SU-DHL-6 (cell line): ENCODE measurements at regions not wholly inside any gene's neighbourhood (a gene's known extent, or its start where the extent isn't known, plus 50 kb on each side); places are given as distances from the start of the nearest gene placed in this dataset.
"Not testable (repeated sequence)": the region's sequence is repeated elsewhere in the genome, so short reads cannot be mapped to it uniquely, and the experiment has no call there.

Experiments
- H2AFZ ChIP-seq: fragments of 200-600 bp; sonication (generic); 2 replicates; pipeline ENCODE4 v1.6.1; 2014; ENCODE audit warnings: low read depth, mild to moderate bottlenecking, moderate library complexity, mixed read lengths, antibody characterized with exemption, low read length; ENCODE audit not compliant: severe bottlenecking
- H3F3A ChIP-seq: fragments of 200-600 bp; shearing (Covaris generic); 2 replicates; pipeline ENCODE4 v1.6.0; 2016; ENCODE audit warnings: antibody characterized with exemption, mild to moderate bottlenecking; ENCODE audit not compliant: insufficient read depth
- H3K27ac ChIP-seq: fragments of 200-600 bp; sonication (generic); 2 replicates; pipeline ENCODE4 v1.5.1; 2016; ENCODE audit warnings: low read depth, mild to moderate bottlenecking, low read length, moderate library complexity, mixed read lengths
- H3K27me3 ChIP-seq: fragments of 200-600 bp; sonication (generic), shearing (Covaris generic); 2 replicates; pipeline ENCODE4 v1.6.0; 2014; ENCODE audit warnings: mild to moderate bottlenecking, low read length
- H3K36me3 ChIP-seq: fragments of 200-600 bp; sonication (generic); 2 replicates; pipeline ENCODE4 v1.6.1; 2014; ENCODE audit warnings: mild to moderate bottlenecking, low read length, mixed read lengths
- H3K4me2 ChIP-seq: fragments of 300-600, 200-600 bp; shearing (Covaris generic), sonication (generic); 2 replicates; pipeline ENCODE4 v1.6.0; 2014; ENCODE audit warnings: low read length, low read depth, mild to moderate bottlenecking; ENCODE audit not compliant: poor library complexity, severe bottlenecking
- H3K4me3 ChIP-seq: fragments of 200-600 bp; sonication (generic); 2 replicates; pipeline ENCODE4 v1.5.1; 2014; ENCODE audit warnings: antibody characterized with exemption, low read length, mild to moderate bottlenecking, mixed read lengths; ENCODE audit not compliant: insufficient read depth, poor library complexity, severe bottlenecking
- H3K79me2 ChIP-seq: fragments of 200-600 bp; sonication (generic); 2 replicates; pipeline ENCODE4 v1.6.1; 2014; ENCODE audit warnings: mild to moderate bottlenecking, low read length, moderate library complexity; ENCODE audit not compliant: insufficient read depth
- H3K9ac ChIP-seq: fragments of 200-600 bp; sonication (generic); 2 replicates; pipeline ENCODE4 v1.7.0; 2014; ENCODE audit warnings: mild to moderate bottlenecking, low read length
- H3K9me2 ChIP-seq: fragments of 200-600 bp; sonication (generic); replicated peaks from 2 replicates; pipeline ENCODE4 v1.6.1; 2014; ENCODE audit warnings: low read length; ENCODE audit not compliant: insufficient read depth
- H3K9me3 ChIP-seq: fragments of 200-600 bp; sonication (generic); 2 replicates; pipeline ENCODE4 v1.6.1; 2014; ENCODE audit warnings: low read length, mixed read lengths; ENCODE audit not compliant: insufficient read depth
- H4K20me1 ChIP-seq: fragments of 200-600 bp; sonication (generic); 2 replicates; pipeline ENCODE4 v1.6.1; 2014; ENCODE audit warnings: low read depth, mild to moderate bottlenecking, antibody characterized with exemption, low read length, moderate library complexity, mixed read lengths
- EZH2phosphoT487 ChIP-seq: fragments of 200-600 bp; sonication (generic), shearing (Covaris generic); conservative IDR thresholded peaks from 2 replicates; pipeline ENCODE4 v1.6.1; 2018; ENCODE audit warnings: mild to moderate bottlenecking, antibody characterized with exemption, low read length, moderate library complexity, mixed read lengths
- TF ChIP-seq, protein P1 (sequence below): fragments of 200-600 bp; sonication (generic); IDR thresholded peaks from one replicate; pipeline ENCODE4 v1.5.1; 2017; ENCODE audit warnings: antibody characterized with exemption, mild to moderate bottlenecking, low read length, moderate library complexity; ENCODE audit not compliant: insufficient read depth, poor library complexity, severe bottlenecking

DNA sequence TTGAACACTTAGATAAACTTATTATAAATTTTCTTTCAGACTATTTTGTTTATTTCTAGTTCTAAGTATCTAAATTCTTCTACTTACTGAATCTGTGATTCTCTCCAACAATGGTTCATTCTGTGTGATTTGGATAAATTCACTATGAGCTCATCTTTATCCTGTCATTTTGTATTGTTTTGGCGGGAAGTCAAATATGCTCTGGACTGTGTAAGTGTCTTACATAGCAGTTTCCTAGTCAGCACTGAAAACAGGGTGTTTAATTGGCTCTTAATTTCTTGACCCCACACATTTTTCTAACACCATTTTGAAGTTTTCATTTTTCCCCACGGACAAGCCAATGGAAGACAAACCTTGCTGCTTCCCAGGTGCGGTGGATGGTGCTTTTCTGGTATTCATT lies 207.0 kb upstream of the ACO1 start:
- Histone ChIP-seq H3K79me2 (no peaks in the 10 kb centered on the region), H2AFZ (no peak overlapping the region), H4K20me1 (no peaks in the 10 kb centered on the region), H3K36me3 (no peaks in the 10 kb centered on the region), H3K27ac (no peak overlapping the region), H3K27me3 (no peaks in the 10 kb centered on the region), H3K9me3 (no peaks in the 10 kb centered on the region), H3K9me2 (no peaks in the 10 kb centered on the region), H3K4me3 (no peak overlapping the region), H3K4me2 (no peak overlapping the region), H3F3A (no peaks in the 10 kb centered on the region), H3K9ac (no peak overlapping the region)
- TF ChIP-seq EZH2phosphoT487: no peak
- TF ChIP-seq, protein P1, sequence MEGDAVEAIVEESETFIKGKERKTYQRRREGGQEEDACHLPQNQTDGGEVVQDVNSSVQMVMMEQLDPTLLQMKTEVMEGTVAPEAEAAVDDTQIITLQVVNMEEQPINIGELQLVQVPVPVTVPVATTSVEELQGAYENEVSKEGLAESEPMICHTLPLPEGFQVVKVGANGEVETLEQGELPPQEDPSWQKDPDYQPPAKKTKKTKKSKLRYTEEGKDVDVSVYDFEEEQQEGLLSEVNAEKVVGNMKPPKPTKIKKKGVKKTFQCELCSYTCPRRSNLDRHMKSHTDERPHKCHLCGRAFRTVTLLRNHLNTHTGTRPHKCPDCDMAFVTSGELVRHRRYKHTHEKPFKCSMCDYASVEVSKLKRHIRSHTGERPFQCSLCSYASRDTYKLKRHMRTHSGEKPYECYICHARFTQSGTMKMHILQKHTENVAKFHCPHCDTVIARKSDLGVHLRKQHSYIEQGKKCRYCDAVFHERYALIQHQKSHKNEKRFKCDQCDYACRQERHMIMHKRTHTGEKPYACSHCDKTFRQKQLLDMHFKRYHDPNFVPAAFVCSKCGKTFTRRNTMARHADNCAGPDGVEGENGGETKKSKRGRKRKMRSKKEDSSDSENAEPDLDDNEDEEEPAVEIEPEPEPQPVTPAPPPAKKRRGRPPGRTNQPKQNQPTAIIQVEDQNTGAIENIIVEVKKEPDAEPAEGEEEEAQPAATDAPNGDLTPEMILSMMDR: no peak

DNA sequence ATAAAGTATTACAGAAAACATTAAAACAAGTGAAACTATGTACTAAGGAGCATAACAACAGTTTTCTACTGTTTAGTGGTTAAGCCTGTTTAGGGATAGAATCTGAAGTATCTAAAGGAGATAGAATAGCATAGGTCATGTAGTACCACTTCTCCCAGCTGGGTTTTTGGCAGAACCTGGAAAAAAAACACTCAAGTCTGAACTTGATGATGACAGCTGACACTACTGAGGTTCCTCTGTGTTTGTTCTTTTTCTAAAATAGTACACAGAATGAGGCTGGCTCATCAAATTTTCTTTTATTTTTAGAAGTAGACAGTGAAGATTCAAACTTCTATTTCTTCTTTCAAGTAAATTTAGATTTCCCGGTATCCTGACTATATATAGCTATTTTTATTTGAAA lies 203.8 kb upstream of the ACO1 start:
- H3F3A ChIP-seq: no peaks in the 10 kb centered on the region
- H3K27me3 ChIP-seq: no peaks in the 10 kb centered on the region

DNA sequence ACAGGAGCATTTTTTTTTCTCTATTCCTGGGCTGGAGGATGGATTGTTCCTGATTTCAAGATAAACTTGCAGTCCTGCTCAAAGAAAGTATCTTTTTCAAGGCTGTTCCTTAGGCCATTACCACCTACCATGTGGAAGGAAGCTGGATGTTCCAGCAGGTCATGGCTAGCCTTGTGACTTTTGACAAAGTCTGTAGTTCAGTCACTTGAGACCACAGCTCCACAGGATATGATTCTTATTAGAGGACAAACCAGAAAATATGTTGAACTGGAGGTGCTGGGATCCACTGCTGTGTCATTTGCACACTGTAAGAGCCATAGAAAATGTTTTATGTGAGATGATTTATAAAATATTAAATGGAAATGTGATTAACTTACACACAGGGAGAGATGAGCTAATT lies 184.2 kb upstream of the ACO1 start:
- no peak overlapping the region for H3K4me2 ChIP-seq
- no peak overlapping the region for H3K9ac ChIP-seq
- H3F3A ChIP-seq: no peaks in the 10 kb centered on the region
- H3K79me2 ChIP-seq: no peaks in the 10 kb centered on the region
- no peaks in the 10 kb centered on the region for H3K9me3 ChIP-seq
- H3K27me3 ChIP-seq: no peaks in the 10 kb centered on the region
- H3K4me3 ChIP-seq: no peak overlapping the region
- H2AFZ ChIP-seq: no peak overlapping the region
- no peaks in the 10 kb centered on the region for H3K9me2 ChIP-seq
- H4K20me1 ChIP-seq: no peaks in the 10 kb centered on the region
- TF ChIP-seq, protein P1: no peak
- TF ChIP-seq EZH2phosphoT487: no peak
- H3K36me3 ChIP-seq: no peaks in the 10 kb centered on the region
- H3K27ac ChIP-seq: no peak overlapping the region

More for the DNA sequence above, 203.8 kb upstream of the ACO1 start:
- H3K9ac ChIP-seq: no peak overlapping the region
- H4K20me1 ChIP-seq: no peaks in the 10 kb centered on the region
- no peak overlapping the region for H2AFZ ChIP-seq
- no peak overlapping the region for H3K4me3 ChIP-seq
- H3K4me2 ChIP-seq: no peak overlapping the region
- no peaks in the 10 kb centered on the region for H3K9me2 ChIP-seq
- no peak for TF ChIP-seq EZH2phosphoT487
- TF ChIP-seq, protein P1: no peak
- no peaks in the 10 kb centered on the region for H3K36me3 ChIP-seq
- H3K27ac ChIP-seq: no peak overlapping the region
- no peaks in the 10 kb centered on the region for H3K79me2 ChIP-seq
- H3K9me3 ChIP-seq: no peaks in the 10 kb centered on the region

DNA sequence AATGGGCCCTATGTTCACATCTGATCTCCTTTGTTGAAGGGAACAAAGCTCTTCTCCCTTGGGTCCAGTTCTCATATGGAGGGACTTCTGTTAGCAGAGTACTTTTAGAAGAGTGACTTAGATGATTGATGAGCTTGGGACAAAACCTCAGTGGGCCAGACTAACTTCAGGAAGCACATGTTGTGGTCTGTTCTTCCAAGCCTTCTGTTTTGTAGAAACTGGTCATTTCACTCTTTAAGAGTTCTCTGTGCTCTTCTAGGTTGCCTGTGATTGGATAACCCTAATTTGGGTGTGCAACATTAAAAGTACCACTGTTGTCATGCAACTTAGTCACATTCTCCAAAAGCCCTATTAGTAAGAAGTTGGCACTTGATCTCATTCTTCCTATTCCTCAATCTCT lies 183.5 kb upstream of the ACO1 start:
- H3K79me2 ChIP-seq: no peaks in the 10 kb centered on the region
- TF ChIP-seq, protein P1: no peak
- no peak for TF ChIP-seq EZH2phosphoT487
- H3K27me3 ChIP-seq: no peaks in the 10 kb centered on the region
- H3F3A ChIP-seq: no peaks in the 10 kb centered on the region
- no peaks in the 10 kb centered on the region for H3K9me3 ChIP-seq
- H3K4me2 ChIP-seq: no peak overlapping the region
- no peaks in the 10 kb centered on the region for H3K9me2 ChIP-seq
- H3K36me3 ChIP-seq: no peaks in the 10 kb centered on the region
- no peak overlapping the region for H2AFZ ChIP-seq
- H4K20me1 ChIP-seq: no peaks in the 10 kb centered on the region
- no peak overlapping the region for H3K4me3 ChIP-seq
- H3K9ac ChIP-seq: no peak overlapping the region
- H3K27ac ChIP-seq: no peak overlapping the region

DNA sequence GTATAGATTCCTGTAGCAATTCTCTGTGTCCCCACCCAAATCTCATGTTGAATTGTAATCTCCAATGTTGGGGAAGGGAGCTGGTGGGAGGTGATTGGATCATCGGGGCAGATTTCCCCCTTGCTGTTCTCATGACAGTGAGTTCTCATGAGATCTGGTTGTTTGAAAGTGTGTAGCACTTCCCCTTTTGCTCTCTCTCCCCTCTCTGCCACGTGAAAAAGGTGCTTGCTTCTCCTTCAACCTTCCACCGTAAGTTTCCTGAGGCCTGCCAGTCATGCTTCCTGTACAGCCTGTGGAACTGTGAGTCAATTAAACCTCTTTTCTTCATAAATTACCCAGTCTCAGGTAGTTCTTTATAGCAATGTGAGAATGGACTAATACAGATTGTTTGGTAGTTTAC lies 175.3 kb upstream of the ACO1 start:
- H2AFZ ChIP-seq, H3K36me3 ChIP-seq, H3K4me2 ChIP-seq, H3K9ac ChIP-seq, H4K20me1 ChIP-seq, H3K79me2 ChIP-seq, H3K9me2 ChIP-seq, H3K27ac ChIP-seq, H3F3A ChIP-seq, H3K4me3 ChIP-seq, H3K27me3 ChIP-seq, H3K9me3 ChIP-seq: not testable (repeated sequence)
